ENCODE measurements at regions not wholly inside any gene's neighbourhood (a gene's known extent, or its start where the extent isn't known, plus 50 kb on each side); places are given as distances from the start of the nearest gene placed in this dataset.

- Histone ChIP-seq H3K36me3 (ENCODE audit: insufficient read depth, low read length) (no peaks in the 10 kb centered on the region), H4K20me1 (ENCODE audit: insufficient read depth, low read length) (no peaks in the 10 kb centered on the region), H3K9me2 (ENCODE audit: insufficient read depth, low read length) (no peaks in the 10 kb centered on the region), H3K79me2 (ENCODE audit: insufficient read depth, low read depth, low read length) (no peaks in the 10 kb centered on the region), H3K27ac (ENCODE audit: low read depth, low read length, poor library complexity, severe bottlenecking) (no peak overlapping the region), H3K4me3 (ENCODE audit: low read depth, low read length, poor library complexity, severe bottlenecking) (no peak overlapping the region), H3K9me3 (ENCODE audit: low read length) (no peaks in the 10 kb centered on the region), H3K4me1 (ENCODE audit: insufficient read depth, low read length, poor library complexity, severe bottlenecking) (no peaks in the 10 kb centered on the region), H3K4me2 (ENCODE audit: low read length) (no peak overlapping the region), H2AFZ (ENCODE audit: low read length) (no peak overlapping the region)
- TF ChIP-seq CTCF (conservative IDR thresholded peaks at IDR 0.05; ENCODE audit: low read length) = no peak
- no peak for TF ChIP-seq EZH2phosphoT487 (IDR thresholded peaks at IDR 0.05; ENCODE audit: borderline replicate concordance, low read depth, low read length)
- POLR2A ChIA-PET = no interaction called here
- BruUV-seq (replicated peaks) = no TSS peak
- intact Hi-C loops (cut with micrococcal nuclease; ENCODE audit: unreplicated experiment) = no loop called here
- CTCF ChIA-PET (ENCODE audit: unreplicated experiment) = no interaction called here
- DNase-seq (ENCODE audit: low spot score) = no peak
Observed at GRCh38 chr9:94016744-94017143, 61.6 kb upstream of the BARX1 start.

DNA sequence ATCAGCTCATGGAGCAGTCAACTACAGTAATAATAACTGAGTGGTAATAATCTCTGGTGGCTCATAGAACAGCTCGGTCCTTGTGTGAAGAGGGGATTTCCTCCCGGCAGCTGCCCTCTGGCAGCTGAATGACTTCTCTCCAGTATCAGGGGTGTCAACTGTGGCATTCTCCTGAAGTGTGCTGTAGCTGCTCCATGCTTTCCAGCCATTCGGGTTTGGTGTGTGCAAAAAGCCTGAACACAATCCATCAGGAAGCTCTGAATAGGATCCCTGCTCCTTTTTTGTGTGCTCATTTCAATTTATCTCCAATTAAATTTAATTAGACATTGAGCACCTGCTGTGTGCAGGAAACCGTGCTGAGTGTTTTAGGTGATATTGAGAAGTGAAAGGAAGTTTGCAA lies 59.8 kb upstream of the BARX1 start:
- H2AFZ ChIP-seq (ENCODE audit: low read length) = no peak overlapping the region
- no peaks in the 10 kb centered on the region for H3K9me2 ChIP-seq (ENCODE audit: insufficient read depth, low read length)
- H3K27ac ChIP-seq (ENCODE audit: low read depth, low read length, poor library complexity, severe bottlenecking) = no peak overlapping the region
- no peaks in the 10 kb centered on the region for H4K20me1 ChIP-seq (ENCODE audit: insufficient read depth, low read length)
- H3K4me1 ChIP-seq (ENCODE audit: insufficient read depth, low read length, poor library complexity, severe bottlenecking) = no peaks in the 10 kb centered on the region
- no peak overlapping the region for H3K4me2 ChIP-seq (ENCODE audit: low read length)
- intact Hi-C loops (cut with micrococcal nuclease; ENCODE audit: unreplicated experiment) = loop anchor here (1.0 kb wide), 1 partner anchor 198 kb away; no protein-coding TSS in a partner anchor
- no peak for DNase-seq (ENCODE audit: low spot score)
- H3K9me3 ChIP-seq (ENCODE audit: low read length) = no peaks in the 10 kb centered on the region
- H3K79me2 ChIP-seq (ENCODE audit: insufficient read depth, low read depth, low read length) = no peaks in the 10 kb centered on the region
- H3K36me3 ChIP-seq (ENCODE audit: insufficient read depth, low read length) = no peaks in the 10 kb centered on the region
- TF ChIP-seq EZH2phosphoT487 (IDR thresholded peaks at IDR 0.05; ENCODE audit: borderline replicate concordance, low read depth, low read length) (no peak), CTCF (conservative IDR thresholded peaks at IDR 0.05; ENCODE audit: low read length) (no peak)
- POLR2A ChIA-PET = interaction anchor here (0.5 to 0.8 kb wide), 4 partner anchors 11 to 1474 kb away, joined by 3 to 5 read pairs (median 4); no protein-coding TSS in a partner anchor
- CTCF ChIA-PET (ENCODE audit: unreplicated experiment) = no interaction called here
- no peak overlapping the region for H3K4me3 ChIP-seq (ENCODE audit: low read depth, low read length, poor library complexity, severe bottlenecking)
- no TSS peak for BruUV-seq (replicated peaks)

- BruUV-seq (replicated peaks) = no TSS peak
- Histone ChIP-seq H3K9me2 (ENCODE audit: insufficient read depth, low read length) (no peaks in the 10 kb centered on the region), H3K79me2 (ENCODE audit: insufficient read depth, low read depth, low read length) (no peaks in the 10 kb centered on the region), H3K4me3 (ENCODE audit: low read depth, low read length, poor library complexity, severe bottlenecking) (no peak overlapping the region), H3K27ac (ENCODE audit: low read depth, low read length, poor library complexity, severe bottlenecking) (no peak overlapping the region), H3K9me3 (ENCODE audit: low read length) (no peaks in the 10 kb centered on the region), H3K36me3 (ENCODE audit: insufficient read depth, low read length) (no peaks in the 10 kb centered on the region), H2AFZ (ENCODE audit: low read length) (no peak overlapping the region), H3K4me1 (ENCODE audit: insufficient read depth, low read length, poor library complexity, severe bottlenecking) (no peaks in the 10 kb centered on the region), H3K4me2 (ENCODE audit: low read length) (no peak overlapping the region), H4K20me1 (ENCODE audit: insufficient read depth, low read length) (no peaks in the 10 kb centered on the region)
- ChIA-PET CTCF (ENCODE audit: unreplicated experiment) (no interaction called here), POLR2A (interaction anchor here (0.5 to 0.8 kb wide), 4 partner anchors 11 to 560 kb away, joined by 3 to 5 read pairs (median 4); no protein-coding TSS in a partner anchor)
- peak; percentile 38 for DNase-seq (ENCODE audit: low spot score)
- intact Hi-C loops (cut with micrococcal nuclease; ENCODE audit: unreplicated experiment) = loop anchor here (1.0 kb wide), 1 partner anchor 199 kb away; no protein-coding TSS in a partner anchor
- TF ChIP-seq CTCF (conservative IDR thresholded peaks at IDR 0.05; ENCODE audit: low read length) = peak; percentile 81
- no peak for TF ChIP-seq EZH2phosphoT487 (IDR thresholded peaks at IDR 0.05; ENCODE audit: borderline replicate concordance, low read depth, low read length)
Observed at GRCh38 chr9:94014066-94014654, 59.0 kb upstream of the BARX1 start.

Data from OCI-LY7 (cell line).